Chondrocyte (in vitro differentiated cells): ENCODE measurements at regions not wholly inside any gene's neighbourhood (a gene's known extent, or its start where the extent isn't known, plus 50 kb on each side); places are given as distances from the start of the nearest gene placed in this dataset.
A peak's percentile ranks its signal among the peaks of the same experiment; 100 is the strongest.

ENCODE experiments used
- DNase-seq: peaks from one replicate; pipeline ENCODE4 v3.0.0; 2021; ENCODE audit warnings: mixed read lengths, low spot score
- H3K27ac Mint-ChIP-seq: one replicate; pipeline ENCODE4 v1.8.0; 2021; ENCODE audit warnings: mild to moderate bottlenecking, moderate library complexity, mixed read lengths; ENCODE audit not compliant: unreplicated experiment
- H3K27me3 Mint-ChIP-seq: 2 replicates; pipeline ENCODE4 v1.8.0; 2021; ENCODE audit warnings: low read depth, mixed read lengths
- H3K36me3 Mint-ChIP-seq: 2 replicates; pipeline ENCODE4 v1.8.0; 2021; ENCODE audit warnings: low read depth, mixed read lengths
- H3K4me1 Mint-ChIP-seq: 2 replicates; pipeline ENCODE4 v1.8.0; 2021; ENCODE audit warnings: low read depth, mild to moderate bottlenecking, mixed read lengths
- H3K4me3 Mint-ChIP-seq: one replicate; pipeline ENCODE4 v1.8.0; 2021; ENCODE audit warnings: mild to moderate bottlenecking, moderate library complexity, mixed read lengths; ENCODE audit not compliant: unreplicated experiment
- H3K9me3 Mint-ChIP-seq: 2 replicates; pipeline ENCODE4 v1.8.0; 2021; ENCODE audit warnings: low read depth, mixed read lengths
- CTCF ChIP-seq: fragments of 200-600 bp; sonication (generic); IDR thresholded peaks from 2 replicates; pipeline ENCODE4 v1.5.0; 2021; ENCODE audit warnings: antibody characterized with exemption, mild to moderate bottlenecking, moderate library complexity

GRCh38 chr20:50353289-50353961 is 156.8 kb upstream of the PTPN1 start:
- DNase-seq = peak; percentile 76
- no peak overlapping the region for H3K4me3 Mint-ChIP-seq
- peak overlapping the region; percentile 24 for H3K27ac Mint-ChIP-seq
- H3K27me3 Mint-ChIP-seq = peaks cover 8% of the 10 kb centered on the region
- H3K9me3 Mint-ChIP-seq = no peaks in the 10 kb centered on the region
- H3K36me3 Mint-ChIP-seq = no peaks in the 10 kb centered on the region
- no peaks in the 10 kb centered on the region for H3K4me1 Mint-ChIP-seq
- TF ChIP-seq CTCF = no peak

GRCh38 chr20:50354721-50355589 is 155.2 kb upstream of the PTPN1 start:
- TF ChIP-seq CTCF = no peak
- no peaks in the 10 kb centered on the region for H3K36me3 Mint-ChIP-seq
- no peaks in the 10 kb centered on the region for H3K9me3 Mint-ChIP-seq
- H3K4me1 Mint-ChIP-seq = peaks cover 4% of the 10 kb centered on the region
- no peak overlapping the region for H3K4me3 Mint-ChIP-seq
- H3K27ac Mint-ChIP-seq = no peak overlapping the region
- no peak for DNase-seq
- peaks cover 13% of the 10 kb centered on the region for H3K27me3 Mint-ChIP-seq

- H3K9me3 Mint-ChIP-seq = no peaks in the 10 kb centered on the region
- H3K27ac Mint-ChIP-seq = no peak overlapping the region
- H3K4me3 Mint-ChIP-seq = no peak overlapping the region
These were observed 154.3 kb upstream of the PTPN1 start for GRCh38 chr20:50355590-50356524.

GRCh38 chr20:50356525-50356885 is 153.7 kb upstream of the PTPN1 start:
- Mint-ChIP-seq H3K9me3 (no peaks in the 10 kb centered on the region), H3K4me3 (no peak overlapping the region), H3K27me3 (peaks cover 13% of the 10 kb centered on the region), H3K4me1 (peaks cover 4% of the 10 kb centered on the region), H3K36me3 (no peaks in the 10 kb centered on the region), H3K27ac (no peak overlapping the region)
- TF ChIP-seq CTCF = no peak
- DNase-seq = peak; percentile 39

More at GRCh38 chr20:50355590-50356524, 154.3 kb upstream of the PTPN1 start:
- Mint-ChIP-seq H3K36me3 (no peaks in the 10 kb centered on the region), H3K27me3 (peaks cover 13% of the 10 kb centered on the region), H3K4me1 (peaks cover 4% of the 10 kb centered on the region)
- TF ChIP-seq CTCF = no peak
- DNase-seq = no peak
